HUES48 (cell line): ENCODE measurements at regions not wholly inside any gene's neighbourhood (a gene's known extent, or its start where the extent isn't known, plus 50 kb on each side); places are given as distances from the start of the nearest gene placed in this dataset.
A peak's percentile ranks its signal among the peaks of the same experiment; 100 is the strongest.
"Not testable (repeated sequence)": the region's sequence is repeated elsewhere in the genome, so short reads cannot be mapped to it uniquely, and the experiment has no call there.

Source experiments
- H3K27ac ChIP-seq: one replicate; pipeline ENCODE4 v1.7.0; 2013; ENCODE audit warnings: low read depth, low read length, inconsistent platforms
- H3K27me3 ChIP-seq: 2 replicates; pipeline ENCODE4 v1.6.1; 2013; ENCODE audit warnings: mild to moderate bottlenecking, low read length; ENCODE audit not compliant: control insufficient read depth, insufficient read depth
- H3K36me3 ChIP-seq: 2 replicates; pipeline ENCODE4 v1.6.1; 2013; ENCODE audit warnings: low read length; ENCODE audit not compliant: control insufficient read depth, insufficient read depth
- H3K4me1 ChIP-seq: 2 replicates; pipeline ENCODE4 v1.6.1; 2013; ENCODE audit warnings: mild to moderate bottlenecking, low read length; ENCODE audit not compliant: control insufficient read depth, insufficient read depth
- H3K4me3 ChIP-seq: 2 replicates; pipeline ENCODE4 v1.5.1; 2013; ENCODE audit warnings: mild to moderate bottlenecking, low read depth, low read length
- H3K9ac ChIP-seq: 2 replicates; pipeline ENCODE4 v1.6.1; 2013; ENCODE audit warnings: mild to moderate bottlenecking, low read depth, low read length, moderate library complexity
- H3K9me3 ChIP-seq: 2 replicates; pipeline ENCODE4 v1.6.1; 2013; ENCODE audit warnings: low read length; ENCODE audit not compliant: control insufficient read depth, insufficient read depth

- not testable (repeated sequence) for H3K4me3 ChIP-seq
Measured at GRCh38 chr4:9505341-9505740, 61.1 kb downstream of the DEFB131A start.

GRCh38 chr4:9506672-9507071 lies 62.5 kb downstream of the DEFB131A start:
- H3K9ac ChIP-seq, H3K27ac ChIP-seq, H3K4me3 ChIP-seq, H3K4me1 ChIP-seq, H3K36me3 ChIP-seq, H3K27me3 ChIP-seq, H3K9me3 ChIP-seq: not testable (repeated sequence)

More at GRCh38 chr4:9505341-9505740, 61.1 kb downstream of the DEFB131A start:
- H3K9me3 ChIP-seq, H3K36me3 ChIP-seq, H3K27me3 ChIP-seq, H3K9ac ChIP-seq, H3K27ac ChIP-seq, H3K4me1 ChIP-seq: not testable (repeated sequence)

GRCh38 chr4:9512941-9513340 lies 68.7 kb downstream of the DEFB131A start:
- H3K27me3 ChIP-seq, H3K27ac ChIP-seq, H3K4me1 ChIP-seq, H3K4me3 ChIP-seq, H3K9me3 ChIP-seq, H3K36me3 ChIP-seq, H3K9ac ChIP-seq: not testable (repeated sequence)

- not testable (repeated sequence) for H3K4me3 ChIP-seq, H3K9ac ChIP-seq, H3K4me1 ChIP-seq, H3K36me3 ChIP-seq, H3K27me3 ChIP-seq, H3K9me3 ChIP-seq, H3K27ac ChIP-seq
Measured at GRCh38 chr4:9519631-9520030, 75.4 kb downstream of the DEFB131A start.

- H3K36me3 ChIP-seq, H3K4me1 ChIP-seq, H3K9ac ChIP-seq, H3K4me3 ChIP-seq, H3K27me3 ChIP-seq, H3K9me3 ChIP-seq, H3K27ac ChIP-seq: not testable (repeated sequence)
Measured at GRCh38 chr4:9522903-9523302, 78.7 kb downstream of the DEFB131A start.

GRCh38 chr4:9524406-9524805 lies 80.2 kb downstream of the DEFB131A start:
- not testable (repeated sequence) for H3K9me3 ChIP-seq

GRCh38 chr4:9532134-9532862 lies 88.1 kb downstream of the DEFB131A start:
- H3K4me3 ChIP-seq, result peak overlapping the region; percentile 69
- peak overlapping the region; percentile 42; the same call in 1 of the 2 replicates for H3K9ac ChIP-seq
- H3K27ac ChIP-seq, H3K9me3 ChIP-seq, H3K27me3 ChIP-seq, H3K36me3 ChIP-seq: not testable (repeated sequence)
- peaks cover 12% of the 10 kb centered on the region for H3K4me1 ChIP-seq

More at GRCh38 chr4:9524406-9524805, 80.2 kb downstream of the DEFB131A start:
- not testable (repeated sequence) for H3K9ac ChIP-seq, H3K36me3 ChIP-seq, H3K4me1 ChIP-seq, H3K27ac ChIP-seq, H3K4me3 ChIP-seq, H3K27me3 ChIP-seq

- not testable (repeated sequence) for H3K36me3 ChIP-seq, H3K9ac ChIP-seq, H3K27me3 ChIP-seq, H3K9me3 ChIP-seq, H3K27ac ChIP-seq
- H3K4me3 ChIP-seq, result peak overlapping the region; percentile 69
- H3K4me1 ChIP-seq, result peaks cover 12% of the 10 kb centered on the region
Measured at GRCh38 chr4:9532863-9533192, 88.6 kb downstream of the DEFB131A start.

GRCh38 chr4:9537101-9537500 lies 92.9 kb downstream of the DEFB131A start:
- H3K4me3 ChIP-seq, H3K9me3 ChIP-seq, H3K36me3 ChIP-seq, H3K9ac ChIP-seq, H3K4me1 ChIP-seq, H3K27me3 ChIP-seq, H3K27ac ChIP-seq: not testable (repeated sequence)

GRCh38 chr4:9539939-9540520 lies 95.8 kb downstream of the DEFB131A start:
- not testable (repeated sequence) for H3K4me1 ChIP-seq, H3K4me3 ChIP-seq, H3K27ac ChIP-seq, H3K27me3 ChIP-seq, H3K36me3 ChIP-seq, H3K9me3 ChIP-seq, H3K9ac ChIP-seq

- not testable (repeated sequence) for H3K9ac ChIP-seq, H3K4me1 ChIP-seq, H3K4me3 ChIP-seq, H3K36me3 ChIP-seq, H3K27ac ChIP-seq, H3K9me3 ChIP-seq, H3K27me3 ChIP-seq
Measured at GRCh38 chr4:9541388-9541915, 97.2 kb downstream of the DEFB131A start.
